MV-4-11 (cell line): ENCODE measurements at regions not wholly inside any gene's neighbourhood (a gene's known extent, or its start where the extent isn't known, plus 50 kb on each side); places are given as distances from the start of the nearest gene placed in this dataset.
"Not testable (repeated sequence)": the region's sequence is repeated elsewhere in the genome, so short reads cannot be mapped to it uniquely, and the experiment has no call there.

Source experiments
- DNase-seq: peaks from one replicate; lab custom pipeline; 2025; lab: John Stamatoyannopoulos, UW

GRCh38 chr13:65387743-65388347, 1842.3 kb downstream of the PCDH9 start:
- DNase-seq: no peak

DNA sequence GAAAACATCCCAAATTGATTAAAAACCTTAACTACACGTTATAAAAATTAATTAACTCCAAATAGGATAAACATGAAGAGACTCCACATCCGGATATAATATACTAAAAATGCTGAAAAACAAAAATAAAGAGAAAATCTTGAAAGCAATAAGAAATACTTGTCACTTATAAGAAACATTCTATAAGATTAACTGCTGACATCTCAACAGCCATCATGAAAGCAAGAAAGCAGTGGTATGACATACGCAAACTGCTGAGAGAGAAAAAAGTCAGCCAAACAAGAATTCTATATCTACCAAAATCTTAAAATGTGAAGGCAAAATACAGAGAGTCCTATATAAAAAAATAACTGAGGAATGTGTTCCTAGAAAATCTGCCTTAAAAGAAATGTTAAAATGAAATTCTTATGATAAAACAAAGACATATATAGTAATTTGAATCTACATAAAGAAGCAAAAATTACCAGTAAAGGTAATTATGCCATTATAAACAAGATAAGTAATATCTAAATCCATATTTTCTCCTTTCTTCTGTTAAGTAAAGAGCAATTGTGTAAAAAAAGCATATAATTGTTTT, 1851.1 kb downstream of the PCDH9 start:
- DNase-seq: no peak

DNA sequence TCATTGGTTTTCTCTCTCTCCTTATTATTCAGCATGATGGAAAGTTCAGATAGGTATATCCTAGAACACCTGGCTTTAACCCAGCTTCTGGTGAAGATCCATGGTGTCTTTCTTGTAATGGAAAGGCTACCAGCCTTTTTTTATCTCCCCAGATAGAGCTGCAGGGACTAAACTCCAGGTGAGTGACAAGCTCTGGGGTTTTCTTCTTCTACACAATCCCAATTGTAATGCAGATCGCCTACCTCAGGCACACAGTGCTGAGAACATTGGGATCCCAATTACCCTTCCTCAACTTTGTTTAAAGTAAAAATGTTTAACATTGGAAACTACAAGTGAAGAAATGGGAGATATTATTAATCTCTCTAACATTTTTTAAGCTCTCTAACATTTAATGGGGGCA, 1851.7 kb downstream of the PCDH9 start:
- DNase-seq: no peak

- no peak for DNase-seq
These were observed 1861.3 kb downstream of the PCDH9 start for GRCh38 chr13:65368832-65369231.

- DNase-seq: no peak
These were observed 1876.2 kb downstream of the PCDH9 start for GRCh38 chr13:65353951-65354350.

DNA sequence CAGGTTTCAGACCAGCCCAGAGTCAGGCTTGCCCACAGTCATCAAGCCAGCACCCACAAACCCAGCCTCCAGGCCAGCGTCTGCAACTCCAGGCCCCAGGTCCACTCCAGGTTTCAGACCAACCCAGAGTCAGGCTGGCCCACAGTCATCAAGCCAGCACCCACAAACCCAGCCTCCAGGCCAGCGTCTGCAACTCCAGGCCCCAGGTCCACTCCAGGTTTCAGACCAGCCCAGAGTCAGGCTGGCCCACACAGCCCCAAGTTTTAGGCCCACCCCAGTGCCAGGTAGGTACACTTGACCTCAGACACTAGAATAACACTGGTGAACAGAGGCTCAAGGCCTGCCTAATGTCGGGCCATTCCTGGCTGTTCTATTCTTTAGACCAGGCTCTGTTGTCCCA, 1877.0 kb downstream of the PCDH9 start:
- DNase-seq: peak; percentile 54

DNA sequence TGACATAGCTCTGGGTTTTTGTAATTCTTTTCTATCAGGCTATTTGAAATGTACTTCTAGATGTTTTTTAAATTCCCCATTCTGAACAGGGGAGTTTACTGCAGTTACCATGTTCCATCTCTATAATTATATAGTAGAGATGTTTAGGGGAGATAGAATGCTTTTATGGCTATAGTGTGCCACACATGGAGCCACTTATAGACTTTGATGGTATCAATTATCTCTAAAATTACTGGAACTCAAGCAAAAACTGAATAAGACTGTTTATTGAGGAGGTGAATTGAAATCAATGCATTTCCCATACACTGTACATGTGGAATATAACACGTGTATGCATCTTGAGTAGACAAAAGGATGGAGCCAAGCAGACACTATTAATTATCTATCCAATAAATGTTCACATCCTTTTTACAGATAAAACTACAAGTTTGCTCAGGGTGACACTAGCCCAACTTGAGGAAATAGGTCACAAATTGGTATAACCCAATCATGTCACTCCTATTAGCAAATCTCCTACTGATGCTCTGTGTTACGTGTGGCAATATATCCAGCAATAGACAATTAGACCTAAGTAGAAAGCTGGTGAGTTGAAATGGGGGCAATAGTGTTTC, 1882.6 kb downstream of the PCDH9 start:
- DNase-seq: no peak

DNA sequence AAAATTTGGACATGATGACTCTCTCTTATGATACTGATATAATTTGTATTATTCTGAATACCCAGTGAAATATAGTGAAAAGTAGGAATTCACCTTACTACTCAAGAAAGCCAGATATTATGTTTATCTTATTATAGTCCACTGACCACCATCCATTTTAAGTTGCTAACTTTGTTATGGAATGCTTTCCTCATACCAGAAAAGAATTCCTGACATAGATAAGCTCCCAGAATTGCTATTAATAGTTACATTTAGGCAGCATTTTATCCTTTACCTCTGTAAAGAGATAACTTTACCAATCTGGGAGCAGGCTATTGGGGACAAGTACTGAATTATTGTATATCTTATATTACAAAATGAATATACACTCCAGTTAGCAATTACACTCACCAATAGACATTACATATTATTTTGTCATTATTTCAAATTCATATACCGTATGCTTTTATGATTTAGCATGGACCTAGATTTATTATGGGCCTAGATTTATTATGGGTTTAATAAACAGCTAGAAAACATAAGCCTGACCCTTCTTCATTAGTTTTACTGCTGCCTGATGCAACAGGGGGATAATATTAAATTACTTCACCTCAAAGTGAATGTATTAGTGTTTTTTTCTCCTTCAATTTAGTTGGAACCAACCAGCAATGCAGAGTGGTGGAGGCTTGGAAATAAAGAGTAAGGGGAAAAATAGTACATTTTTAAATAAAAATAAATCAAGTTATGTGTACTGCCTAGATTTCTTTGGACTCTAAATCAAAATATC, 1886.1 kb downstream of the PCDH9 start:
- no peak for DNase-seq

GRCh38 chr13:65342541-65343337, 1887.4 kb downstream of the PCDH9 start:
- peak; percentile 77 for DNase-seq

DNA sequence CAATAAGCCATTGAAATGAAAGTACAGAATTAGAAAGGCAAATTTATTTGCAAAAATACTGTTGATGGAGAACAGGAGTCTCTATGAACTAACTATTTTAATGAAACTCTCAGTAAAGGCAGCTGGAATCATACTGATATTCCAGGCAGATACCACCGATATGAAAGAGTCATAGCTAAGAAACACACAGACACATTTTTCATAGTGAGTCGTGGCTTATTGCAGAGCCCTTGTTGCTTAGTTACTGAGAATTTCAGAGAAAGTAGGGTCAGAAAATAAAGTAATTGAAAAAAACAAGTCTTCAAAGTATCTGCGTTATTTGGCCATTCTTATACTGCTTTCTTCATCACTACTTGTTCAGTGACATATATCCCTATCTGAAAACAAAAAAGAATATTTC, 1890.9 kb downstream of the PCDH9 start:
- no peak for DNase-seq

DNA sequence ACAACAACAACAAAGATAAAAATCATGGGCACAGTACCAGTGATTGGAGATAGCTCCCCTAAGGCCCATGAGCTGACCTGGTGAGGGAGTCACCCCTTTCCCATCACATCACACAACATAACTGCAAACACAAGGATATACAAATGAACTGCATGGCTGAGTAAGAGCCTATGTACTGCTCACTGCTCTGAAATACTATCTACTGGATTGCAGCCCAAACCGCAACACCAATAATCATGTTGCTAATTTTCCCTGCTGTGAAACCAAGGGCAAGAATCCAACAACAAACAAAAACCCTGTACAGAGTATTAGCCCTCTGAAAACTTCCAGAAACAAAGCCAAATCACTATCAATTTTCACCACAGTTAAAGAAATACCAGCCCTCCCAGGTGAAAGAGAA, 1893.2 kb downstream of the PCDH9 start:
- no peak for DNase-seq

DNA sequence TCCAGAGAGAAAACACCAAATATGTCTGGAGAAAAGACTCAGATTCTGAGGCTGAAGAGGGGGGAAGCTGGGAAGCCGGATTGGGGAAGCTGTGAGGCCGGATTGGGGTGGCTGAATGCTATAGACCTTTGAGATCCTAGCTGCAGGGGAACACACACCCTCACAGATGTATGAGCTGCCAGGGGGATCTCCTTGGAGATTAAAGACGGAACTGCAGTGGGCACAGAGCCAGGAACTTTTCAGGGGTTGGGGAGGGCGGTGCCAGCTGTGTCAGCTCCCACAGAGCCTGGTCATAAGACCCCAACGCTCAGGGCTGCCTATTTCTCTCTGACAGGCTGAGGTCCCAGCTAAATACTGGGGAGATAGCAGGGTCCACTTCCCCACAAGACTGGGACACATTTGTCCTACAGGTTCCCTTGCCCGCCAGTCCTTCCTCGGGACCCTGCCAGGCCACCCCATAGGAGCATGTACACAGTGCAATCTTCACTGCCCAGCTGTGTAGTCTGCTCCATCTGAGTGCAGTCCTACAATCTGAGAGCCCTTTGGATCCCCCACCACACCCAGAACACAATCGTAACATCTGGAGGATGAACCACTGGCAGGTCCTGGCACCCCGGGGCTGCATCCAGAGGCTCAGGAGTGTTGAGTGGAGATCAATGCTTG, 1893.9 kb downstream of the PCDH9 start:
- DNase-seq: no peak

- DNase-seq: no peak
These were observed 1899.4 kb downstream of the PCDH9 start for GRCh38 chr13:65330691-65331090.

DNA sequence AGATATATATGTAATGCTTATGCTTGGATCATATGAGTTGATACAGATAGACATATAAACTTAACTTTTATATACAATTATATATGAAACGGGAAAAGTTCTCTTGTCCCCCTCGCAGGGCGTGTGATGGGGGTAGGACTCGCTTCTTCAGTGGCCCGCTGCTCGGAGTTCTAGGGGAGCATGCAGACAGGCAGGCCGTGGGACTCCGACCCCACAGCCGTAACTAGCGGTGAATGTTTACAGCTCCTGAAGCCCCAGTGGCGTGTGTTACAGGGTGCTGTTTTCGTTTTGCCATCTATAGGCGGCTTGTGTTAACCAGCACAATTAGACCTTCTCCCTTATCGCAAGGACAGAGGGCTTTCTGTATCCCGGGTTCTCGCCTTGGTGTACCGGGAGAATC, 1899.8 kb downstream of the PCDH9 start:
- no peak for DNase-seq

- not testable (repeated sequence) for DNase-seq
These were observed 1906.9 kb downstream of the PCDH9 start for GRCh38 chr13:65323192-65323591.

DNA sequence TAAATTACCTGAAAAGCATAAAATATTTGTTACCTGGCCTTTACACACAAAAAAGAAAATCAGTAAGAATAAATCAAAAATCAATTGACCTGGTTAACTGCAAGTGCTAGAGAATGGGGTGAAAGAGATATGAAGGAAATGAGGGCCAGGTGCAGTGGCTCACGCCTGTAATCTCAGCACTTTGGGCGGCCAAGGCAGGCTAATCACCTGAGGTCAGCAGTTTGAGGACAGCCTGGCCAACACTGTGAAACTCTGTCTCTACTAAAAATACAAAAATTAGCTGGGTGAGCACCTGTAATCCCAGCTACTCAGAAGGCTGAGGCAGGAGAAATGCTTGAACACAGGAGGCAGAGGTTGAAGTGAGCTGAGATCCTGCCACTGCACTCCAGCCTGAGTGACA, 1908.7 kb downstream of the PCDH9 start:
- DNase-seq: not testable (repeated sequence)

GRCh38 chr13:65314008-65314407, 1916.1 kb downstream of the PCDH9 start:
- DNase-seq: no peak

DNA sequence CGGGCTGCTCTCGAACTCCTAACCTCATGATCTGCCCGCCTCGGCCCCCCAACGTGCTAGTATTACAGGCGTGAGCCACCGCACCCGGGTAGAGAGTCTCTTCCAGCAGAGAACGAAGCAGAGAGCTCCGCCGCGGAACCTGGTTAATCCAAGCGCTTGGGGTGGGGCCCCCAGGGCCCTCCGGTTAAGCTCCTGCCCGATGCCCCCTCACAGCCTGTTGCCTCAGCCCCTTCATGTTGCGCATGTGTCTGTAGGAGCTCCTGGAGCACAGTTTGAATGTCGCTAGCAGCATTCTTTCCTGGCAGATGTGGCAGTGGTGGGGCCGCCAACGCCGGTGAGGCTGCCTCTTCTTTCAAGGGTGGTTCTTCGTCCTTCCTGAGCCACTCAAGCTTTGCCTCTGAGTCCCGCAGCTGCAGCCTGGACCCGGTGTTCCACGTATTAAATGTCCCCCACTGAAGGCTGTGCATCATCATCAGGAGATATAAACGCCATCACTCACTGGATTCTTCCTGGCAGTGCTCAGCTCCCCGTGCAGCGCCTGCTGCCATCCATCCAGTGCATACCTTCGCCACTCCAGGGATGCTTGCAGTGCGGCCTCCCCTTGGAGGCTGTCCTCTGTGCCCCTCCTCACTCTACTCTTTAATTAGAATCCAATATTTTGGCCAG, 1919.3 kb downstream of the PCDH9 start:
- no peak for DNase-seq

DNA sequence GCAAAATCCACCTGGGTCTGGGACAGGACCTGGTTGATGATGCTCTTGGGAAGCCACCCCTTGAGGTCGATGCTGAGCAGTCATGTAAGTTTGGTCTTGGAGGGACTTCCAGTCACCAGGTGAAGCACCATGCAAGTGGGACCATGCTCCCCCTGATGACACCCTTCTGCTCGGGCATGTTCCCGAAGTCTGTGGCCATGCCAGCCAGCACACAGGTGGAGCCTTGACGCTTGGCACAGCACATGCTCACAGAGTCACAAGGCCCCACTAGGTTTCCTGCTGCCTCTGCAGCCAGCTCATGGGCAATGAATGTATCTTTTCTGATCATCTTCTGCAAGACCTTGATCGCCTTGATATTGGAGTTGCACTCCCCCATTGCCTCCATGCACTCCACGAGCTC, 1920.2 kb downstream of the PCDH9 start:
- DNase-seq: no peak

DNA sequence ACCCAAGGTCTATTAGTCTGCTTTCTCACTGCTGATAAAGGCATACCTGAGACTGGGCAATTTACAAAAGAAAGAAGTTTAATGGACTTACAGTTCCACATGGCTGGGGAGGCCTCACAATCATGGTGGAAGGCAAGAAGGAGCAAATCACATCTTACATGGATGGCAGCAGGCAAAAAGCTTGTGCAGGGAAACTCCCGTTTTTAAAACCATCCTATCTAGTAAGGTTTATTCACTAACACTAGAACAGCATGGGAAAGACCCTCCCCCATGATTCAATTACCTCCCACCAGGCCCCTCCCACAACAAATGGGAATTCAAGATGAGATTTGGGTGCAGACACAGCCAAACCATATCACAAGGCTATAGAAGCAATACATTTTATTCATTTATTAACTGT, 1921.4 kb downstream of the PCDH9 start:
- not testable (repeated sequence) for DNase-seq

DNA sequence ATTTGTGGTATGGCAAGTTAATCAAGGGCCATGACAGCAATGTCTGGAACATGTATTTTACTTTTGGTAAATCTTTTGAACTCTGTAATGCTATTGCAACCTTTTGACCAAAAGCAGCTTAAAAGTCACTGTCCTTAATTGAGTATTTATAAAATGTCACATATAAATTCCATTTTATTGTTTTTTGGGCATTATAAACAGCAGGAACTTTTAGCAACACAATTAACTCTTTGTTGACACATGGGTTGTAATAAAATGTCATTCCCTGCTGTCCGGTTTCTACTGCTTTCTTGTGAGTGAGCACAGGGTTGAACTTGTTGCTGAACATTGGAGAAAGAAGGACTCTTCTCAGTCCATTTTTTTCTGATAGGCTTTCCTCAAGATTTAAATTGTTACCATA, 1923.1 kb downstream of the PCDH9 start:
- DNase-seq: no peak
